Lower lobe of right lung (tissue), 2 donors: ENCODE measurements at regions not wholly inside any gene's neighbourhood (a gene's known extent, or its start where the extent isn't known, plus 50 kb on each side); places are given as distances from the start of the nearest gene placed in this dataset.
"Not testable (repeated sequence)": the region's sequence is repeated elsewhere in the genome, so short reads cannot be mapped to it uniquely, and the experiment has no call there.

ENCODE experiments used
- ATAC-seq, 2 donors: fragments of 200-7000 bp; cut with Tn5 transposase; one replicate each; pipeline ENCODE4 v1.9.1; 2020 to 2022; ENCODE audit warnings: mild to moderate bottlenecking in 2 of 2, moderate library complexity in 2 of 2
- DNase-seq: peaks from one replicate; pipeline ENCODE4 v3.0.0-alpha.2; 2020
- H3K27ac ChIP-seq: fragments of 200-600 bp; one replicate; pipeline ENCODE4 v1.8.0; 2022
- H3K27me3 ChIP-seq: fragments of 200-600 bp; one replicate; pipeline ENCODE4 v1.8.0; 2022; ENCODE audit warnings: low read depth
- H3K36me3 ChIP-seq: fragments of 200-600 bp; one replicate; pipeline ENCODE4 v1.8.0; 2022; ENCODE audit warnings: mild to moderate bottlenecking
- H3K4me1 ChIP-seq: fragments of 200-600 bp; one replicate; pipeline ENCODE4 v1.8.0; 2022
- H3K4me3 ChIP-seq: fragments of 200-600 bp; one replicate; pipeline ENCODE4 v1.8.0; 2022; ENCODE audit warnings: mild to moderate bottlenecking
- H3K9me3 ChIP-seq: fragments of 200-600 bp; one replicate; pipeline ENCODE4 v1.8.0; 2022
- CTCF ChIP-seq: fragments of 200-600 bp; IDR thresholded peaks from one replicate; pipeline ENCODE4 v1.8.0; 2022; ENCODE audit warnings: antibody characterized with exemption, mild to moderate bottlenecking
- intact Hi-C: fragments of 100-400 bp; cut with DNase I; formaldehyde crosslinking; loops from one replicate; pipeline ENCODE4 v1.11.0; 2022
- donor health status: DM: no; HTN: yes; CAD: no; lungs with severe emphysema.

- Histone ChIP-seq H3K9me3 (no peaks in the 10 kb centered on the region), H3K27ac (no peak overlapping the region), H3K4me1 (no peaks in the 10 kb centered on the region), H3K27me3 (no peaks in the 10 kb centered on the region), H3K4me3 (no peak overlapping the region), H3K36me3 (no peaks in the 10 kb centered on the region)
- no peak for TF ChIP-seq CTCF
- no peak for DNase-seq
- intact Hi-C loops, result no loop called here
- no peak for ATAC-seq
Observed at GRCh38 chr21:27323331-27323730, 356.4 kb upstream of the ADAMTS5 start.

- no peak for TF ChIP-seq CTCF
- Histone ChIP-seq H3K4me1 (no peaks in the 10 kb centered on the region), H3K27ac (no peak overlapping the region), H3K27me3 (no peaks in the 10 kb centered on the region), H3K36me3 (no peaks in the 10 kb centered on the region), H3K9me3 (no peaks in the 10 kb centered on the region), H3K4me3 (no peak overlapping the region)
- intact Hi-C loops, result no loop called here
- no peak for DNase-seq
- no peak for ATAC-seq
Observed at GRCh38 chr21:27321791-27322190, 354.9 kb upstream of the ADAMTS5 start.

- ATAC-seq (no peak), DNase-seq (no peak)
- no peaks in the 10 kb centered on the region for H3K4me1 ChIP-seq
- no peak overlapping the region for H3K4me3 ChIP-seq
- no peaks in the 10 kb centered on the region for H3K27me3 ChIP-seq
- no peaks in the 10 kb centered on the region for H3K36me3 ChIP-seq
- no peak overlapping the region for H3K27ac ChIP-seq
- intact Hi-C loops, result no loop called here
- H3K9me3 ChIP-seq, result no peaks in the 10 kb centered on the region
- TF ChIP-seq CTCF, result no peak
Observed at GRCh38 chr21:27320868-27321267, 354.0 kb upstream of the ADAMTS5 start.

- DNase-seq, ATAC-seq, H3K4me1 ChIP-seq, H3K36me3 ChIP-seq, H3K4me3 ChIP-seq, intact Hi-C loops, H3K27me3 ChIP-seq, H3K27ac ChIP-seq, H3K9me3 ChIP-seq: not testable (repeated sequence)
Observed at GRCh38 chr21:27317601-27318000, 350.7 kb upstream of the ADAMTS5 start.

- intact Hi-C loops, result no loop called here
- Histone ChIP-seq H3K36me3 (no peaks in the 10 kb centered on the region), H3K4me3 (no peak overlapping the region), H3K9me3 (no peaks in the 10 kb centered on the region), H3K4me1 (no peaks in the 10 kb centered on the region), H3K27me3 (no peaks in the 10 kb centered on the region), H3K27ac (no peak overlapping the region)
- TF ChIP-seq CTCF, result no peak
- DNase-seq, result no peak
- ATAC-seq, result no peak
Observed at GRCh38 chr21:27315373-27315772, 348.5 kb upstream of the ADAMTS5 start.

GRCh38 chr21:27314131-27314530 is 347.2 kb upstream of the ADAMTS5 start:
- H3K4me3 ChIP-seq, result no peak overlapping the region
- H3K4me1 ChIP-seq, result no peaks in the 10 kb centered on the region
- ATAC-seq, result no peak
- no peaks in the 10 kb centered on the region for H3K27me3 ChIP-seq
- H3K9me3 ChIP-seq, result no peaks in the 10 kb centered on the region
- TF ChIP-seq CTCF, result no peak
- H3K27ac ChIP-seq, result no peak overlapping the region
- no peak for DNase-seq
- H3K36me3 ChIP-seq, result no peaks in the 10 kb centered on the region
- intact Hi-C loops, result no loop called here
